ENCODE measurements at regions not wholly inside any gene's neighbourhood (a gene's known extent, or its start where the extent isn't known, plus 50 kb on each side); places are given as distances from the start of the nearest gene placed in this dataset.

GRCh38 chr3:181418233-181418632 is 293.5 kb upstream of the SOX2 start:
- no peak for DNase-seq

DNA sequence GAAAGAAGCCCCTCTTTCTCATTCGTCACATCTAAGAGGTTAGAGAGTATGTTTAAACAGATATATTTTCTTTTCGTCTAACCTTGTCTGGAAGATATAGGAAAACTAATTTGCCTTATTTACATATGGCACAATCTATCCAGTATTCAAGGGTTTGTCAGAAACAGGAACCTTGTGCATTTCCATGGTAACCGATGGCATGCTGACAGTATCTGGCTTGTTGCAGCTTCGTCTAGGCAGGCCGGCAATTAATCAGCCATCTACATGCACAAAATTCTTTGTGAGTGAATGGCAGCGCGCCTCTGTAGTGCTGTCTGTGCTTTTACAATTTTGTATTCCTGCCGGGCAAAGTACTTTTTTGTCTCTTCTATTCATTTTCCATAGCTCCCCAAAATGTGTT is 294.0 kb upstream of the SOX2 start:
- DNase-seq, result no peak

- no peak for DNase-seq
Observed at GRCh38 chr3:181410870-181411269, 300.9 kb upstream of the SOX2 start.

GRCh38 chr3:181403876-181404660 is 307.7 kb upstream of the SOX2 start:
- DNase-seq, result no peak

- no peak for DNase-seq
Observed at GRCh38 chr3:181402347-181402746, 309.4 kb upstream of the SOX2 start.

GRCh38 chr3:181384970-181385369 is 326.8 kb upstream of the SOX2 start:
- DNase-seq, result no peak

DNA sequence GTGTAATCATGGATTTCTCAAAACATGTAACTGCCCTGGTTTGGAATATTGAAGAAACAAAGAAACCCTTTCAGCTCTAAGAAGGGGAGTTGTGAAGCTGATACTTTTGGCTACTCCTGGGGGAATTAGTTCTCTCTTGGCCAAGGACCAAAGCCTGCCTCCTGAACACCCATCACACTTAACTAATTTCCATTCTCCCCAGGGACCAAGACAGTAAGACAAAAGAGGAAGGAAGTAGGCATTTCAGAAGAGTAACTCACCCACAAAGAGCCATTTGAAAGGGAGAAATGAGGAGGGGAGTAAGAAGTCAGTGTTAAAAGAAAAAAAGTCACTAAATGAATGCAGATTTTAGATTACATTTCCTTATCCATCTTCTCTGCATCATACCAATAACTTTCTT is 328.0 kb upstream of the SOX2 start:
- no peak for DNase-seq

DNA sequence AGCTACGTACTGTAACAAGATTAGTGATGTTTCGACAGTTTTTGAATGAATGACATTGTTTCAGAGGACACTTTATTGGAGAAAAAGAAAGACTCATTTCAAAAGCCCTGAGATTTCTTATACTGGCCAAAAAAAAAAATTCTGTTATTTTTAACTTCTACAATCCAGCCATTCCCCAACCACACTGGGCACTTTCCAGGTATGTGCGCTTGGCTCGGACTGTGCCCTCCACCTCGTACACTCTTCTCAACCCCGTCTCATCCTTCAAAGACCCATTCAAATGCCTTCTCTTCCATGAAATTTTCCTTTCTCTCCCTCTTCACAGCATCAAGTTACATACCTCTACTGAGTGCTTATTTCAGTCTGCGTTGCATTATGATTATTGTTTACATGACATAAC is 328.5 kb upstream of the SOX2 start:
- no peak for DNase-seq

- no peak for DNase-seq
Observed at GRCh38 chr3:181382656-181383055, 329.1 kb upstream of the SOX2 start.

- no peak for DNase-seq
Observed at GRCh38 chr3:181379278-181379677, 332.4 kb upstream of the SOX2 start.

DNA sequence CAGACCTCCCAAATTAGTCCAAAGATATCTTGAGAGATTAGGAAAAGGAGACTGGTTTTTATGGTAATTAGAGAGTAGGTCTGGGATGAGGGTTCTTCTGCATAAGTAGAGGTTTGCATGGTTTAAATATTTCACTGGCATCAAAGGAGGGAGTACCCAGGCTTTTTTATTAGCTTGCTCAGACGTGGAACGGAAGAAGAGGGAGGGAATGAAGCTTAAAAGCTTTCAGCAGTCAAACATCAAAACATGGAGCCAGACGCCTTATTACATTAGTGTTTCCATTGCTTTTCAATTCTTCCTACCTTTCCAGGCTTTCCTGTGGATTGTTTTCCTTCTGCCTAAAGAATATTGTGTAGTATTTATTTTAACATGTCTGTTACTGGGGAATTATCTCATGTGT is 342.1 kb upstream of the SOX2 start:
- no peak for DNase-seq

DNA sequence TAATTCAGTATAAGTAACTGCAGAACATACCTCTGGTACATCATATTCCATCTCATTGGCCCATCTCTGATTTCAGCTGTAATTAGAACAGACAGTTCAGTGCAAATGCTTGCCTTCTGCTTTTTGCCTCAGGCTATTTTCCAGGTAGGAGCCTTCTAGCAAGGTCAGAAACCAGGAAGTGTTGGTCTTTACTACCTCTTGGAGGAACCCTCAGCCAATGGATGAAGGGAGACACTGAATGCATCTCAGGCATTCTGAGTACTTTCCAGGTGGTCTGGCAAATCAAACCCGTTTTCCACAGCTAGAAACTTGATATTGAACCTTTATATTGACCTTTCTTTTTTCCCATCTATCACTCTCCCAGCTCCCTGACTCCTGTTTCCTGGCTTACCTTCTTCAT is 348.5 kb upstream of the SOX2 start:
- DNase-seq, result no peak

DNA sequence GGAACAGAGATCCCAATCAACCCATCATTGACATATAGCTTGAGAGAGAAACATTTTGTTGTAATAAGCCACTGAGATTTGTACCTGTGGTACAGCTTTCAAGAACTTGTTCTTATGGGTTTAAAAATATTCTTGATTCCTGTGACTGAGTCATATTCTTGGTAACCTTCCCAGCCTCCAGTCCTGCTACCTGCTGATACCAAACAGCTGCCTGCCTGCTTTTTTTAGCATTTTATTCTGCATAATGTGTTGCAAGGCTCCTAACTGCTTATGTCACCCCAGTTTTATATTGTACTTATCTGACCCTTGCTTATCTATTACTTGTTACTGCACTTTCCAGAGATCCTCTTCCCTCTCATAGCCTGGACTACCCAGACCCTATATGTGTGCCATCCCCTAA is 349.3 kb upstream of the SOX2 start:
- DNase-seq, result no peak

DNA sequence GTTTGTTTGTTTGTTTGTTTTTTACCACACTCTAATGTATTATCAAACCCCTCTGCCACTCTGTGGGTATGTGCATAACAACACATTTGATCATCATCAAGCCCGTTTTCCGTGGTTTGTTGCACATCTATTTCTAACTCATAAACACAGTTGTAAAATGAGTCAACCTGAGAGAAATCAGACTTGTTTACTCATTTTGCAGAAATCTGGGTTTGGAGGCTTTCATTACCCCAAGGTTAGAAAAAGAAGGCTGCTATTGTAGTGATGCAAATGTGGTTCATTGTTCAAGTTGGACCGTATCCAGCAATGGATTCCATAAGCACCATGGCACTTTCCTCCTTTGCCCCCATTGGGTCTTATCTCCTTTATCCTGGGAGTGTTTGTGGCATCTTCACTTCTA is 353.2 kb upstream of the SOX2 start:
- no peak for DNase-seq

- no peak for DNase-seq
Observed at GRCh38 chr3:181358060-181358459, 353.7 kb upstream of the SOX2 start.

DNA sequence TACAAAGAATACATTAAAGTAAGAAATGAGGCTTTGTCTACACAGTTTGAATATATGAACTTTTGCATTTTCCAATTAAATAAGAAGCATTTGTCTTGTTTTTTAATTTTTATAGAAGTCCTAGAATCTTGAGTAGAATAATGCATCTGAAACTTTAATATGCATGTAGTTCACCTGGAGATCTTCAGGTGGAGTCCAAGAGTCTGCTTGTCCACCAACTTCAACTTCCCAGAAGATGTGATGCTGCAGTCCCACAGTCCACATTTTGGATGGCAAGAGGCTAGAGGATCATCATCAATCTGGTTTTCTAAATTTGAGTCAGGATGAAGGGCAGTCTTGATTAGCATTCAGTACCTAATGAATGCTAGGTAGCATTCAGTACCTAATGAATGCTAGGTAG is 357.6 kb upstream of the SOX2 start:
- DNase-seq, result no peak

- DNase-seq, result no peak
Observed at GRCh38 chr3:181344331-181344730, 354.8 kb upstream of the DNAJC19 start.

DNA sequence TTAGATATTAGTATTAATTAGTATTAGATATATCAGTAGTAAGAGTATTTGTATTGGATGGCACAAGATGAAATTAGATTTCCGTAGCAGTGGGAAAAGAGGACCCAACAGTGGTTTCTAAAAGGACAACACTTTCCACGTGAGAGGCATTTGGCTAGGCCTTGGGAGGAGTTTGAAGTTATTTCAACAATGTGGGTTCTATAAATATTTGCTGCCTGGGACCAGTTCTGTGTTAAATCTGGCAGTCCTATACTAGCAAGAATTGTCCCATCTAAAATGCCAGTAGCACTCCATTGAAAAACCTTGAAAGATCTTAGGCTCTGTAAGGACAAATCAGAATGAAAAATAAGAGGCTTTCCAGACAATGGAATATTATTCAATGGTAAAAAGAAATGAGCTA is 347.1 kb upstream of the DNAJC19 start:
- no peak for DNase-seq

- DNase-seq, result no peak
Observed at GRCh38 chr3:181333394-181333793, 343.9 kb upstream of the DNAJC19 start.

DNA sequence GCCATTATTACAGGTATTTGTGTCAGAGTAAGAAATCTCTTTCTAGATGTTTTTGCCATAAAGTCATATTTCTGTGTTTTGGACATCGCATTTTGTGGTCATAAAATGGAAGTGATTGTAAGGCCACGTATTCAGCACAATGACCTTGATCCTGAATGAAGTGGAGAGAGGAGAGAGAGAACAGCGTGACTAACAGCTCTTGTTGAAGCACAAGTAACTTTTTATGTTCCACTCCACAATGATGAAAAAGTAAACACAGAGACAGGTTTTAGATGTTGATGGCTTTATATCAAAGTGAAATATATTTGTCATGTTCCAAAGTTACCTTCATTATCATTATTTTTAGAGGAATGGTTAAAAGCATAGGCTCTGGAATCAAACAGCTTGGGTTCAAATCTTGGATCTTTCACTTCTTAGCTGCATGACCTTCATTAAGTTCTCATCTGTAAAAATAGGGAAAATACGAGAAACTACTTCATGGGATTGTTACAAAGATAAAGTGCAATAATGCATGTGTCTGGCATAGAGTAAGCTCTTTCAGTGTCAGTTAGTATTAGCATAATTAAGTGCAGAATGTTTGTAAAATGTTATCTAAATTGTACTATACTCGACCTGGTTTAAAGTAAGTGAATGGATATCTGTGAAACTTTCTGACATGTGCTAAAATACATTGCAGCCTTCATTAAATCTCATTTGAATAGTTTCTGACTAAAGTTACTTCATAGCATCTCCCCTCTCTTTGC is 341.5 kb upstream of the DNAJC19 start:
- no peak for DNase-seq

GRCh38 chr3:181330257-181330656 is 340.7 kb upstream of the DNAJC19 start:
- no peak for DNase-seq

- no peak for DNase-seq
Observed at GRCh38 chr3:181329024-181329423, 339.5 kb upstream of the DNAJC19 start.

DNA sequence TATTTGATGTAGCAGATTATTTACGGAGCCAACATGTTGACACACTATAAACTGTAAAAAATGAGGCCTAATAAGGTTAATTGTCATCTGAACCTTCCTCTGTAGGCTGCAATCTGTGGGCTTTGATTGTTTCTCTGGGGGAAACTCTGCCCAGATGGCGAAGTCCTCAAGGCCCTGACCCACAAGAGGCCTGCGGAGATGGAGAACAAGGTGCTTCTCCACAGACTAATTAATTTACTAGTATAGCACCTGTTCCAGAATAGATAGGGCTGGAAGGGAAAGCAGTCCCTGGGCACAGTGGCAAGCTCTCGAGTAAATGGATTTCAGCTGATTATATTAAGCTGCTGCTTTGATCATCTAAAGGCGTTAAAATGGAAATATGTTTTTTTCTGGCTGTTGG is 338.8 kb upstream of the DNAJC19 start:
- DNase-seq, result no peak

DNA sequence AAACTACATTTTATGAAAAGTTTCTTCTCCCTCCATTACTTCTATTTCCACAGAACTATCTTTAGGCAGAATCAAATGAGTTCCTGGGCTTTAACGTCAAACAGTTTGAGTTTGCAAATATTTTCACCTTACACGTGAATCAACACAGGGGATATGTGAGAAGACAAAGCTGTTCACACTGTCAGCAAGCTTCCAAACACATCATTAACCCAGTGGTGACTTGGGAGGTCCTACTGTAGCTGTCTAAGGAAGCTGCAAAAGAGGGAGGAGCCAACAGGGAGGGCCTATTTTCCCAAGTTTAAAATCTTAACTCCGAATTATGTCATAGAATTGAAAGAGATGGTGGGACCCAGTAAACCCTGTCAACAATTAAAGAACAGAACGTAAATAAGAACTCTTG is 337.8 kb upstream of the DNAJC19 start:
- DNase-seq, result no peak

Measured in stimulated activated CD4-positive, alpha-beta T cell treated with anti-CD3 and anti-CD28 coated beads, Interleukin-4, amount 100 ng/mL, for 4 hours (primary cell).